PC-3 (cell line): ENCODE measurements at regions not wholly inside any gene's neighbourhood (a gene's known extent, or its start where the extent isn't known, plus 50 kb on each side); places are given as distances from the start of the nearest gene placed in this dataset.
"Not testable (repeated sequence)": the region's sequence is repeated elsewhere in the genome, so short reads cannot be mapped to it uniquely, and the experiment has no call there.

Experiments
- ATAC-seq: fragments of 200-7000 bp; cut with Tn5 transposase; 2 replicates; pipeline ENCODE4 v1.9.1; 2020; ENCODE audit warnings: mild to moderate bottlenecking, moderate library complexity
- BruUV-seq: library from RNA; stranded (reverse); fragments of 400-500 nt; replicated peaks from 2 replicates; lab custom pipeline; 2021; lab: Mats Ljungman, UMichigan
- CTCF ChIA-PET: fragments of 300-600 bp; sonication (Branson Sonifier 250); formaldehyde crosslinking; loops from one replicate; lab custom pipeline; 2022; ENCODE audit warnings: antibody characterized with exemption; lab: Charles Lee
- POLR2A ChIA-PET: fragments of 300-600 bp; sonication (Branson Sonifier 250); formaldehyde crosslinking; loops from one replicate; lab custom pipeline; 2022; ENCODE audit warnings: antibody characterized with exemption; ENCODE audit not compliant: unreplicated experiment; lab: Charles Lee
- DNase-seq: peaks from one replicate; pipeline ENCODE4 v3.0.0-alpha.2; 2015
- H2AFZ ChIP-seq: fragments of 300-600 bp; sonication (generic); 2 replicates; pipeline ENCODE4 v1.6.0; 2016; ENCODE audit warnings: antibody characterized with exemption, low read length
- H3F3A ChIP-seq: fragments of 300-600 bp; sonication (generic); one replicate; pipeline ENCODE4 v1.6.0; 2017; ENCODE audit warnings: antibody characterized with exemption, low read length, control low read depth, mild to moderate bottlenecking; ENCODE audit not compliant: unreplicated experiment
- H3K27ac ChIP-seq: fragments of 300-600 bp; sonication (generic); 2 replicates; pipeline ENCODE4 v1.5.1; 2016; ENCODE audit warnings: mild to moderate bottlenecking, low read length
- H3K27me3 ChIP-seq: fragments of 300-600 bp; sonication (generic); 2 replicates; pipeline ENCODE4 v1.6.1; 2016; ENCODE audit warnings: low read length, mixed read lengths
- H3K36me3 ChIP-seq: fragments of 300-600 bp; sonication (generic); 2 replicates; pipeline ENCODE4 v1.6.1; 2016; ENCODE audit warnings: low read depth, mixed run types, low read length, mixed read lengths
- H3K4me1 ChIP-seq: fragments of 300-600 bp; sonication (generic); 2 replicates; pipeline ENCODE4 v1.5.1; 2016; ENCODE audit warnings: low read length; ENCODE audit not compliant: insufficient read depth
- H3K4me2 ChIP-seq: fragments of 300-600 bp; sonication (generic); 2 replicates; pipeline ENCODE4 v1.6.0; 2016; ENCODE audit warnings: low read length
- H3K4me3 ChIP-seq: fragments of 300-600 bp; sonication (generic); 2 replicates; pipeline ENCODE4 v1.5.1; 2016; ENCODE audit warnings: mild to moderate bottlenecking, low read length, mixed read lengths
- H3K79me2 ChIP-seq: fragments of 300-600 bp; sonication (generic); 2 replicates; pipeline ENCODE4 v1.6.1; 2017; ENCODE audit warnings: low read length, mixed read lengths
- H3K9ac ChIP-seq: fragments of 300-600 bp; sonication (generic); 2 replicates; pipeline ENCODE4 v1.6.0; 2016; ENCODE audit warnings: mild to moderate bottlenecking, low read length
- H3K9me2 ChIP-seq: fragments of 300-600 bp; sonication (generic); replicated peaks from 2 replicates; pipeline ENCODE4 v1.6.1; 2016; ENCODE audit warnings: mixed run types, low read length, mixed read lengths
- H3K9me3 ChIP-seq: fragments of 300-600 bp; sonication (generic); 2 replicates; pipeline ENCODE4 v1.6.1; 2016; ENCODE audit warnings: low read length, mixed read lengths
- H4K20me1 ChIP-seq: fragments of 300-600 bp; sonication (generic); 2 replicates; pipeline ENCODE4 v1.6.1; 2016; ENCODE audit warnings: low read length, mixed read lengths
- EZH2 ChIP-seq: fragments of 300-600 bp; sonication (generic); IDR thresholded peaks from one replicate; pipeline ENCODE4 v1.6.1; 2017; ENCODE audit warnings: antibody characterized with exemption, mild to moderate bottlenecking, low read length; ENCODE audit not compliant: unreplicated experiment
- EZH2phosphoT487 ChIP-seq: fragments of 300-600 bp; sonication (generic); IDR thresholded peaks from 2 replicates; pipeline ENCODE4 v1.6.1; 2018; ENCODE audit warnings: mild to moderate bottlenecking, antibody characterized with exemption, low read length, borderline replicate concordance
- intact Hi-C: fragments of 100-400 bp; cut with micrococcal nuclease; formaldehyde crosslinking; loops from 2 replicates; pipeline ENCODE4 v1.9.0; 2023
- TF ChIP-seq, protein P1 (sequence below): fragments of 300-600 bp; sonication (generic); conservative IDR thresholded peaks from 2 replicates; pipeline ENCODE4 v1.5.1; 2017; ENCODE audit warnings: antibody characterized with exemption, low read depth, mild to moderate bottlenecking, low read length

DNA sequence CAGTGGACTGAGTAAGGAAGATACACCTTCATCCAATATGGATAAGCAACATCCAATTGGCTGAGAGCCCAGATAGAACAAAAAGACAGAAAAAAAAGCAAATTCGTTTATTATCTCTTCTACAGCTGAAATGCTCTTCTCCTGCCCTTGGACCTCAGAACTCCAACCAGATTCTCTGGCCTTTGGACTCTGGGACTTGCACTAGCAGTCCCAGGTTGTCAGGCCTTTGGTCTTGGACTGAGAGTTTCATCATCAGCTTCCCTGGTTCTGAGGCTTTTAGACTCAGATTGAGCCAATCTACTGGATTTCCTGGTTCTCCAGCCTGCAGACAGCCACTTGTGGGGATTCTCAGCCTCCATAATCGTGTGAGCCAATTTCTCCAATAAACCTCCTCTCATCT lies 926.8 kb downstream of the PLA2G4A start:
- H3K9ac ChIP-seq, result no peak overlapping the region
- H3F3A ChIP-seq, result no peaks in the 10 kb centered on the region
- no peaks in the 10 kb centered on the region for H3K79me2 ChIP-seq
- no peaks in the 10 kb centered on the region for H4K20me1 ChIP-seq
- intact Hi-C loops, result no loop called here
- H3K36me3 ChIP-seq, result no peaks in the 10 kb centered on the region
- H3K9me3 ChIP-seq, result no peaks in the 10 kb centered on the region
- no peak overlapping the region for H3K4me3 ChIP-seq
- no peak for ATAC-seq
- H3K4me1 ChIP-seq, result no peaks in the 10 kb centered on the region
- no peak for TF ChIP-seq EZH2
- TF ChIP-seq, protein P1, sequence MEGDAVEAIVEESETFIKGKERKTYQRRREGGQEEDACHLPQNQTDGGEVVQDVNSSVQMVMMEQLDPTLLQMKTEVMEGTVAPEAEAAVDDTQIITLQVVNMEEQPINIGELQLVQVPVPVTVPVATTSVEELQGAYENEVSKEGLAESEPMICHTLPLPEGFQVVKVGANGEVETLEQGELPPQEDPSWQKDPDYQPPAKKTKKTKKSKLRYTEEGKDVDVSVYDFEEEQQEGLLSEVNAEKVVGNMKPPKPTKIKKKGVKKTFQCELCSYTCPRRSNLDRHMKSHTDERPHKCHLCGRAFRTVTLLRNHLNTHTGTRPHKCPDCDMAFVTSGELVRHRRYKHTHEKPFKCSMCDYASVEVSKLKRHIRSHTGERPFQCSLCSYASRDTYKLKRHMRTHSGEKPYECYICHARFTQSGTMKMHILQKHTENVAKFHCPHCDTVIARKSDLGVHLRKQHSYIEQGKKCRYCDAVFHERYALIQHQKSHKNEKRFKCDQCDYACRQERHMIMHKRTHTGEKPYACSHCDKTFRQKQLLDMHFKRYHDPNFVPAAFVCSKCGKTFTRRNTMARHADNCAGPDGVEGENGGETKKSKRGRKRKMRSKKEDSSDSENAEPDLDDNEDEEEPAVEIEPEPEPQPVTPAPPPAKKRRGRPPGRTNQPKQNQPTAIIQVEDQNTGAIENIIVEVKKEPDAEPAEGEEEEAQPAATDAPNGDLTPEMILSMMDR, result no peak
- TF ChIP-seq EZH2phosphoT487, result no peak
- no peak overlapping the region for H3K27ac ChIP-seq
- POLR2A ChIA-PET, result no interaction called here
- H3K9me2 ChIP-seq, result no peaks in the 10 kb centered on the region
- no peaks in the 10 kb centered on the region for H3K27me3 ChIP-seq
- CTCF ChIA-PET, result no interaction called here
- no peak overlapping the region for H2AFZ ChIP-seq
- H3K4me2 ChIP-seq, result no peak overlapping the region
- DNase-seq, result no peak
- BruUV-seq, result no TSS peak

DNA sequence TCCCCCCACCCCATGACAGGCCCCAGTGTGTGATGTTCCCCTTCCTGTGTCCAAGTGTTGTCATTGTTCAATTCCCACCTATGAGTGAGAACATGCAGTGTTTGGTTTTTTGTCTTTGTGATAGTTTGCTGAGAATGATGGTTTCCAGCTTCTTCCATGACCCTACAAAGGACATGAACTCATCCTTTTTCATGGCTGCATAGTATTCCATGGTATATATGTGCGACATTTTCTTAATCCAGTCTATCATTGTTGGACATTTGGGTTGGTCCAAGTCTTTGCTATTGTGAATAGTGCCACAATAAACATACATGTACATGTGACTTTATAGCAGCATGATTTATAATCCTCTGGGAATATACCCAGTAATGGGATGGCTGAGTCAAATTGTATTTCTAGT lies 927.9 kb downstream of the PLA2G4A start:
- H3K79me2 ChIP-seq, BruUV-seq, H2AFZ ChIP-seq, ATAC-seq, H3F3A ChIP-seq, DNase-seq, H3K4me1 ChIP-seq, POLR2A ChIA-PET, CTCF ChIA-PET, H3K9me2 ChIP-seq, H3K9me3 ChIP-seq, H3K4me3 ChIP-seq, H3K9ac ChIP-seq, H3K27ac ChIP-seq, intact Hi-C loops, H3K27me3 ChIP-seq, H3K36me3 ChIP-seq, H3K4me2 ChIP-seq, H4K20me1 ChIP-seq: not testable (repeated sequence)

DNA sequence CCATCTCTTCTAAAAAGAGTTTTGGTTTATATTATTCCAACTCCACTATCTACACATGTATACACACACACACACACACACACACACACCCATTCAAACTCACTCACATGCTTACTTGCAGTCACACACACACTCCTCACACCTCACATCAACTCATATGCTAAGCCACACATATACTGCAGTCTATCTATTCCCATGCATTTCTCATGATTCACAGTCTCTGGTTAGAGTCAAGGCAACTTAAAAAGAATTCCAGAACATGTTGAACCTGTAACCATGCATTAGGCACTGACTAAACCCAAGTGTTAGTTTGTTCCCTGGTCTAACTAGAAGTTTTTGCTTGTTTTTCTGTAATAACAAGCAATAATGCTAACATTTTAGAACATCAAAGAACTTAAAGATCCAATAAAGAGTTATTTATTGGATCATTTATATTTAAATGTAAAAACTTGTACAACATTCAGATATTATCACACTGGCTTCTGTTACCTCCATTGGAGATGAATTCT lies 931.1 kb downstream of the PLA2G4A start:
- CTCF ChIA-PET, result no interaction called here
- Histone ChIP-seq H3K79me2 (no peaks in the 10 kb centered on the region), H3K4me1 (no peaks in the 10 kb centered on the region), H3K27me3 (no peaks in the 10 kb centered on the region), H3K9ac (no peak overlapping the region), H2AFZ (no peak overlapping the region), H3K9me2 (no peaks in the 10 kb centered on the region), H3K9me3 (no peaks in the 10 kb centered on the region), H3K36me3 (no peaks in the 10 kb centered on the region), H3K4me3 (no peak overlapping the region), H4K20me1 (no peaks in the 10 kb centered on the region), H3K27ac (no peak overlapping the region), H3K4me2 (no peak overlapping the region), H3F3A (no peaks in the 10 kb centered on the region)
- intact Hi-C loops, result no loop called here
- POLR2A ChIA-PET, result no interaction called here
- TF ChIP-seq, protein P1, result no peak
- no peak for TF ChIP-seq EZH2
- no peak for TF ChIP-seq EZH2phosphoT487
- DNase-seq, result no peak
- no peak for ATAC-seq
- no TSS peak for BruUV-seq
